ELR (cell line): ENCODE measurements at regions not wholly inside any gene's neighbourhood (a gene's known extent, or its start where the extent isn't known, plus 50 kb on each side); places are given as distances from the start of the nearest gene placed in this dataset.

Source experiments
- DNase-seq: peaks from one replicate; pipeline ENCODE4 v3.0.0-alpha.2; 2015; ENCODE audit warnings: low read depth

- DNase-seq: no peak
These were observed 533.5 kb upstream of the KLF12 start for GRCh38 chr13:74667656-74668203.

- DNase-seq: no peak
These were observed 528.7 kb upstream of the KLF12 start for GRCh38 chr13:74662905-74663304.

- peak; percentile 31 for DNase-seq
These were observed 527.6 kb upstream of the KLF12 start for GRCh38 chr13:74661851-74662250.

- no peak for DNase-seq
These were observed 523.6 kb upstream of the KLF12 start for GRCh38 chr13:74657765-74658164.

GRCh38 chr13:74651121-74651520 is 516.9 kb upstream of the KLF12 start:
- no peak for DNase-seq

- DNase-seq: no peak
These were observed 513.8 kb upstream of the KLF12 start for GRCh38 chr13:74647991-74648390.

- DNase-seq: no peak
These were observed 513.0 kb upstream of the KLF12 start for GRCh38 chr13:74647211-74647610.

GRCh38 chr13:74646091-74646490 is 511.9 kb upstream of the KLF12 start:
- no peak for DNase-seq

GRCh38 chr13:74645586-74645985 is 511.4 kb upstream of the KLF12 start:
- DNase-seq: no peak

- peak; percentile 7 for DNase-seq
These were observed 510.0 kb upstream of the KLF12 start for GRCh38 chr13:74644229-74644628.

GRCh38 chr13:74641586-74641985 is 507.4 kb upstream of the KLF12 start:
- peak; percentile 72 for DNase-seq

- no peak for DNase-seq
These were observed 499.5 kb upstream of the KLF12 start for GRCh38 chr13:74633734-74634133.

GRCh38 chr13:74629985-74630384 is 495.8 kb upstream of the KLF12 start:
- DNase-seq: no peak

- DNase-seq: no peak
These were observed 491.3 kb upstream of the KLF12 start for GRCh38 chr13:74625541-74625940.

GRCh38 chr13:74623761-74624160 is 489.6 kb upstream of the KLF12 start:
- DNase-seq: no peak

- no peak for DNase-seq
These were observed 488.1 kb upstream of the KLF12 start for GRCh38 chr13:74622284-74622683.

- no peak for DNase-seq
These were observed 486.5 kb upstream of the KLF12 start for GRCh38 chr13:74620711-74621110.

GRCh38 chr13:74620308-74620707 is 486.1 kb upstream of the KLF12 start:
- DNase-seq: no peak

- no peak for DNase-seq
These were observed 463.3 kb upstream of the KLF12 start for GRCh38 chr13:74597526-74597925.

GRCh38 chr13:74596691-74597090 is 462.5 kb upstream of the KLF12 start:
- DNase-seq: no peak

GRCh38 chr13:74593688-74594087 is 459.5 kb upstream of the KLF12 start:
- no peak for DNase-seq

GRCh38 chr13:74586847-74587246 is 452.6 kb upstream of the KLF12 start:
- peak; percentile 36 for DNase-seq

GRCh38 chr13:74576420-74576819 is 442.2 kb upstream of the KLF12 start:
- no peak for DNase-seq

- DNase-seq: peak; percentile 68
These were observed 441.5 kb upstream of the KLF12 start for GRCh38 chr13:74575729-74576125.
